Activated T-helper 9 cell treated with anti-CD3 and anti-CD28 coated beads, Interleukin-2, amount 50 U/mL, for 16 hours (primary cell): ENCODE measurements at regions not wholly inside any gene's neighbourhood (a gene's known extent, or its start where the extent isn't known, plus 50 kb on each side); places are given as distances from the start of the nearest gene placed in this dataset.

Experiments used
- DNase-seq: peaks from one replicate; pipeline ENCODE4 v3.0.0-alpha.2; 2020; ENCODE audit warnings: low read depth

DNA sequence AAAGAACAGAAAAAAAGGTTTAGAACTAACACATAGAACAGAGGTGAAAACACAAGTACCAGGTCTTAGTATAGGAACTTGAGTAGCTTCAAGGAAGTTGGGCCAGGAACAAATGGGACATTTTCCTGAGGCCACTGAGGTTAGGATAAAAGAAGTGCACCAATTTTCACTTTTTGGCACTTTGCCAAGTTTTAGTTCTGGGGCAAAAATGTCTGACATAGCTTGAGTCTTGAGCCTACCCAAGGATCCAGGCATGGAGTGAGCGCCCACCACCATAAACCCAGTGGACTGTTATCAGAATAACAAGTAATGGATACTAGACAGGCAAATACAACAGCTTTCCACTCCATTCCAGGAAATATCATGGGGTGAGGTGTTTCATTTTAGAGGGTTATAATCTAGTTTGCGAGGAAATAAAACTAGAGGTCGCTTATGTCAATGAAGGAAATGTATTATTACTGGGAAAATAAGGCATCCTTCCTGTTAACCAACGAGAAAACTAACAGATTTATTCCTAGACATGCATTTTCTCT is 199.7 kb upstream of the HMGA2 start:
- DNase-seq = no peak

DNA sequence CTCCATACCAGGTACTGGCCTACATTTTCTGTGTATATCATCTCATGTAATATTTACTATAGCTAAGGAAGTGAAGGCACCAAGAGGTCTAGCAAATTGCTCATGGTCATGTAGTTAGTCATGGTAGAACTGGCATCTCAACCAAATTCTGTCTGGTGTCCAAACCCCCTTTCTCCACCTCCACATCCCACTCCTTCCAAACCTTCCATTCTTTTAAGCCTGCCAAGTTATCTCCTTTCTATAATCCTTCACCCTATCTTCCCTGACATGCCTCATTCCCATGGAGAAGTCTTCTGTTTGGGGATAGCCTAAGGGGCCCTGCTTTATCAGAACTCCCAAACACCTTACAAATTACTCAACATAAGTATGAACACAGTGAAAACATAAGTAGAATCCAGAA is 196.2 kb upstream of the HMGA2 start:
- no peak for DNase-seq

DNA sequence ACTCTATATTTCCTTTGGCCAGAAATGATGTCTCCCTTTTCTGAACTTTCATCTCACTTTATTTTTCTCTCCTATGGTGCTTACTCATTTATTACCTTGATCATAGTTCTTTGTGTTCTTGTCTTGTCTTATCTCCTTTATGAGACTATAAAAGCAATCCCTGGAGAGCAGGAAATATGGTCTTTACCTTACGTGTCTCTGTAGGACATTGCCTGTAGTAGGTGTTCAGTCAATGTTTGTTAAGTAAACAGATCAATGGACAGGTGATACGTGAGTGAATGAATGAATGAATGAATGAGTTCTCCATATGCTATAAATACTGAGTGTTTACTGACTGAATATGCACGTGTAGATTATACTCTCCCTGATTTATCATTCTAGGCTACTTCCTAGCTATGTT is 193.7 kb upstream of the HMGA2 start:
- DNase-seq = no peak

DNA sequence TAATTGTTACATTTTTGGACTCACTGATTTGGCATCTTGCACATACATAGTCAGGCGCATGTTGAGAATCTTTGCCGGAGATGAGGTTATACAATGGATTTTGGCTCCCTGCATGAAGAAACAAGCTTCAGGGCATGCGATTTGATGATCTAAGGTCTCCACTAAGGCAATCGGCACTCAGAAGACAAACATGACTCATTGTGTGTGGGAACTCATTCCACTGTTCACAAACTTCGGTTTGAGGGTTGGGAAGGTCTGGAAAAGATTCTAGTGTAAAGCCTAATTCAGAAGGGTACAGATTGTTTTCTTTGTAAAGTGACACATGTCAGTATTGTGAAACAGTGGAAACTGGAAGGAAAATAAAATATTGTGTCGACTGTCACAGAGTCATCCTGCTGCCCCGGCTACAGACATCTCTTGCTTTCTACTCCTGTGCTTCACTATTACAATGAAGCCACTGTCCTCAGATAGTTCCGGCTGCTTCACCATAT is 192.6 kb upstream of the HMGA2 start:
- DNase-seq = no peak

DNA sequence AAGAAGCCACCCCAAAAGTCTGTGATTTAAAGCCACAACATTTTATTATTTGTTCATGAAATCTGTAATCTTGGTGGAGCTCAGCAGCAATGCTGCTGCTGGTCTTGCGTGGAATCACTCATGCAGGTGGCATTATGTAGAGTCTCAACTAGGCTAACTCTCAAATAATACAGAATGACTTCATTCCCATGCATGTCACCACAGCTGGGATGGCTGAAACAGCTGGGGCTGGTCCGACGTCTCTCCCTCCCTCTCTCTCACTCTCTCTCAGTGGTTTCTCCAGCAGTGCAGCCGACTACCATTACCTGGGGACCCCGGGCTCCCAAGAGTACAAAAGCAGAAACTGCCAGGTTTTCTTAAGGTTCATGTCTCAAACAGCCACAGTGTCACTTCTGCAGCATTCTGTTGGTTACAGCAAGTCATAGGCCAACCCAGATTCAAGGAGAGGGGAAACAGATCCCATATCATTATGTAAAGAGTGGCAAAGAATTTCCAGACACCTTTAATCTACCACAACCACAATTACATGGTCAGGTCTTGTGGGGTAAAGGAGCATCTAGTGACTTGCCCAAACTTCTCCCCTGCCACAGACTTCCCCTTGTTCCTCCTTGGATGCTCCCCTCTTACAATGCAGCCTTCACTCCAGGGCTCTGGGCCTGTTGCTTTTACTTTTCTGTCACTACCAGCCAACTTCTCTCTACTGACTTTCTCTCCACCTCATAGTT is 192.0 kb upstream of the HMGA2 start:
- DNase-seq = no peak

DNA sequence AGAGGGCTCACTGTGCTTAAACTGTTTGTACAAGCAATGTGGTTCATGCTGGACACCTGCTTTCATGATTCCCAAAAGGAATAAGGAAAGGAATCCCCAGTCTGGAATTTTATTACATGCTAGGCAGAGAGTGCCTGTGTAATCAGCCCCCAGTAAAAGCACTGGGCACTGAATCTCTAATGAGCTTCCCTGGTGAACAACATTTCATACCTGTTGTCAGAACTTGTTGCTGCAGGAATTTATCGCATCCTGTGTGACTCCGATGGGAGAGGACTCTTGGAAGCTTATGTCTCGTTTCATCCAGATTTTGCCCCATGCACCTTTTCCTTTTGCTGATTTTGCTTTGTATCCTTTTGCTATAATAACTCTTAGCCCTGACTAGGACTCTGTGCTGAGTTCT is 190.2 kb upstream of the HMGA2 start:
- DNase-seq = no peak

DNA sequence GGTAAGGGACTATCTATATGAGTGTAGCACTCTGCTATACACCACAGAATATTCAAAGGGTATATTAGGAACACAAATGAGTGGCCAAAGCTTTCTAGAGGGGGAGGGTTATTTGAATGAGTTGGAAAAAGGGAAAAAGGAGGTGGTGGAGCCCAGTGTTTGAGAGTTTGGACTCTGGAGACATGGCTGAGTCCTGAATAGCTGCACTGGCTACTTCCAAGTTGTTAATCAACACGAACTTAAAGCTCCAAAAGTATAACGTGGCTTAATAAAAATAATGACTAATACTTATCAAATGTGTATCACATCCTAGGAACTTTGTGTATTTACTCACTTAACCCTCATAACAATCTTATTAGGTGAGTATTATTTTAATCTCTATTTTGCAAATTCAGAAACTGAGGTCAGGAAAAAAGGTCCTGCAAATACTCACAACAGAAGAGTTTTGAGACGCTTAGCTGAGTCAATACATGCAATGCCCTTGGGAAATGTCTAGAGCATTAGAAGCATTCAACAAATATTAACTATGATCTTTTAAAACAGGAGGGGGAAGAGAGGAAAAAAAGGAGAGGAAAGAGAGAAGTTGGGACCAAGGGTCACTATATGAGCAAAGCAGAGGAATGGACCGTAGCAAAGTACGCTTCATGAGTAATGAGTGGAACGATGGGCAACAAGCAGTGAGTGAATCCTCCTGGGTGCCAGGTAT is 189.5 kb upstream of the HMGA2 start:
- no peak for DNase-seq

DNA sequence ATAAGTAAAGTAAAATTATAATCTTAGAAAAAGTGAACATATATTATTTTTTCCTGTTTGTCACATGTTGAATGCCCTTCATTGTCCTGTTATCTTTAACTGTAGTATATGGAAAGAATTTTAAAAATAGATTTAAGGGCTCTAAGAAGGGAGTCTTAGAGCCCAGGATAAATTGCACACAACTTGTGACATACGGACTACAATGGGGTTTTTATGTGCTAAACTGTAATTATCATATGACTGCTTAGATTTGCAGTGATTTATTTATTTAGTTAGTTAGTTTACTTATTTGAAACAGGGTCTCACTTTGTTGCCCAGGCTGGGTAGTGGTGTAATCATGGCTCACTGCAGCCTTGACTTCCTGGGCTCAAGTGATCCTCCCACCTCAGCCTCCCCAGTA is 187.8 kb upstream of the HMGA2 start:
- DNase-seq = no peak

DNA sequence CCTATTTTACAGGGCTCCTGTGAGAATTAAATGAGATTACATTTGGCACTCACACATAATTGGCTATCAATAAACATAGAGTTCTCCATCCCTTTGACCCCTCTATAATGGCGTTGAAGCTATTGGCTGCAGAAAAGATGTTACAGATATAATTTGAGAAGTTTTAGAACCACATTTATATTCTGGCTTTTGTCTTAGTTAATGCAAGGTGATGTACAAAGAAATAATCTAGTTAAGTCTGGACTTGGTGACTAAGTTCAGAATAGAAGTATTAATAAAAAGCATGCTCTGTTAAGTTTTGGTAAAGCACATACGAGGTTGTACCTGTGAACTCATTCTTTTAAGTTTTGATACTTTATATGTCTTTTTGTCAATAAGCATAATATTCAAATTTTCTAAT is 187.1 kb upstream of the HMGA2 start:
- DNase-seq = no peak

DNA sequence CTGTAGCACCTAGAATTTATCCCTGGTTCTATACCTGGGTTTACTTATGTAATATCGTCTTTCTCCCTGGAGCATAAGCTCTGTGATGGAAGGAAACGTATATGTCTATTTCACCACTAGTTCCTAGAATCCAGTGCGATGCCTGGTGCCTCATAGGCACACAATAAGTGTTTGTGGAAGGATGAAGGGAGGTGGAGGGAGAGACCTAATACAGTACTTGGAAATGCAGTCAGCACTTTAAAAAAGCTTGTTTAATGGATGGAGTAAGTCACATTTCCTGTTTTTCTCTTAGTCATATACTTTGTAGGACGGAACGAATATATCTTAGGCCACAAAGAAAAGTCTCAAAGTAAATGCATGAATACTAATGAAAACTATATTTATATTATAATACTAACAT is 186.5 kb upstream of the HMGA2 start:
- DNase-seq = no peak

DNA sequence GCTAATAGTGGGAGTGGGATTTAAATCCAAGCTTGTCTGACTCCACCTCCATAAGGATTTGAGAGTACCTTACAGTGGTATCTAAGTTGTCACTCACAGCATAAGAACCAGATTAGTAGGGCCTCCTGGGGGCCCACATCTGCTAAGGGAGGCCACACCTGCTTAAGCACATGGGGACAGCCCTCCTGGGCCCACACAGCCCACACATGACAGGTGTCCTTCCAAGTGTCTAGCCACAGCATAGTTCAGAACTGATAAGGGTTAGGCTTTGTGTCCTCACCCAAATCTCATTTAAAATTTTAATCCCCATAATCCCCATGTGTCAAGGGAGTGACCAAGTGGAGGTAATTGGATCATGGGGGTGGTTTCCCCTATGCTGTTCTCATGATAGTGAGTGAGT is 186.0 kb upstream of the HMGA2 start:
- no peak for DNase-seq

DNA sequence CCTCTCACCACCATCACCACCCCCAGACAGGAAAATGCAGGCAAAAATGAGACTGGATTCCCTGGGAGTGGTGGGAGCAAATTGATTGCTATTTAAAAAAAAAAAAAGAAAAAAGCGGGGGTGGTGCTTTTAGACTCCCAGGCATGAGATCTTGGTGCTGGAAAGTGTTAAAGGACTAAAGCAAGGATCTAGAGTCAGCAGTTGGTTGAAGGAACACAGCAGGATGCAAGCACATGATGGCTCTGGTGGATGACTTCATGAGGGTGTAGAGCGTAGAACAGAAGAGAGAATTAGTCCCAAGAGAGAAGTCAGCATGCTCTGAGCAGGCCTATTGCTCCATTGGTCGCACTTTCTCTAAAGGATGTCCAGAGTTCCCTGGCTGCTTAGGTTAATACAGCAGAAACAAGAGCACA is 183.8 kb upstream of the HMGA2 start:
- no peak for DNase-seq

DNA sequence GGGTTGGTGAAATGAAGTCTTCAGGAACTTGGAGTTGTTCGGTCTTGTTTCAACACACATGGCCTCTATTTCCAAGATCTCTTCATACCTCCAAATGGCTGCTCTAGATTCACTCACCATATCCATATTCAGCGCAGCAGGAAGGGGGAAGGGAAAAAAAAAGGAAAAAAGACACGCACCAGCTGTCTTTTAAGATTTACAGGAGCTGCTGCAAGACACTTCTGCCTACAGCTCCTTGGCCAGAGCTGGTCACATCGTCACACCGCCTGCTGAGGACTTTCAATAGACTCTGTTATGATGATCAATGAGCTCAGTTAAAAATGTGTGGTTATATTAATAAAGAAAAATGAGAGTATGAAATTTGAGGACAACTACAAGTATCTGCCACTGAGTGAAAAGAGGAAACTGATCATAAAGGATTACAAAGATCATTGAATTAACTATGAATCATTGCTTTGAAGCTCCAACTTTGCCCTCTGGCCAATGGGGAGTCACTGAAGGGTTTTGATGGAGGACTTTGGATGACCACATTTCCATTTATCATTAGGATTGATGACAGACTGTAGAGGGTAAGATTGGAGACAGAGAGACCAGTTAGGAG is 182.1 kb upstream of the HMGA2 start:
- no peak for DNase-seq

DNA sequence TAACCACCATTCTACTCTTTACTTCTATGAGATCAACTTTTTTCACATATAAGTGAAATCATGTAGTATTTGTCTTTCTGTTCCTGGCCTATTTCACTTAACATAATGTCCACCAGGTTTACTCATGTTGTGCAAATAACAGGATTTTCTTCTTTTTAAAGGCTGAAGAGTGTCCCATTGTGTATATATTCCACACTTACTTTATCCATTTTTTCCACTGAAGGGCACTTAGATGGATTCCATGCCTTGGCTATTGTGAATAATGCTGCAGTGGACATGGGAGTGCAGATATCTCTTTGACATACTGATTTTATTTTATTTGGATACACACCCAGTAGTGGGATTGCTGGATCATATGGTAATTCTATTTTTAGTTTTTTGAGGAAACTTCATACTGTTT is 181.1 kb upstream of the HMGA2 start:
- no peak for DNase-seq

DNA sequence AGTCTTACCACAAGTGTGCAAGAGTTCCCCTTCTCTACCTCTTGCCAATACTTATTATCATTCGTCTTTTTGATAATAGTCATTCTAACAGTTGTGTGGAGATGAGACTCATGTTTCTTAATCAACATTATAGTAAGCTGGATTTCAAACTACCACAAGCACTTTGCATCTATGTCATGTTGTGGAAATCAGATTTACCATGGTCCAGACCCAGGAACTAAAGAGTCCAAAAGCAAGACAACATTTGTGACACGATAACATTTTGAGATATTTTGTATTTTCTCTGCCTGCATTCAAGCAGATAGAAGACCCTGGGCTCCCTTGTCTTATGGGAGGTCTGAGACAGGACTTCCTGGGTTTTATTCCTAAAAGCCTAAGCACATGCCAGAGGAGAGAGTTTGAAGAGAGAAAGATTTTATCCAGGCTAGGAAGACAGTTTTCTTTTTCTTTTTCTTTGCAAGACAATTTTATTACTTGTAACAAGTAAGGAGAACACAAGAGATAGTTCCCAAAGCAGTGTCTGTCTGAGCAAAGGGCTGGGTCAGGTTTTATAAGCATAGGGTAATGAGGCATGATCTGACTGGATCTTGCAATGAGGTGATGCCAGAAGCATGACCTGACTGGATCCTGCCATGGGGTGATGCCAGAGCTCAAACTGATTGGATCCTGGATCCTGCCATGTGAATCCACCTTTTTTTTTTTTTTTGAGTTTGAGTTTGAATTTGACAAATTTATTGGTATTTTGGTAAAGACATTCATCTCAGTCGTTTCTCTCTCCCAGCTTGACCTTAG is 180.5 kb upstream of the HMGA2 start:
- DNase-seq = no peak

DNA sequence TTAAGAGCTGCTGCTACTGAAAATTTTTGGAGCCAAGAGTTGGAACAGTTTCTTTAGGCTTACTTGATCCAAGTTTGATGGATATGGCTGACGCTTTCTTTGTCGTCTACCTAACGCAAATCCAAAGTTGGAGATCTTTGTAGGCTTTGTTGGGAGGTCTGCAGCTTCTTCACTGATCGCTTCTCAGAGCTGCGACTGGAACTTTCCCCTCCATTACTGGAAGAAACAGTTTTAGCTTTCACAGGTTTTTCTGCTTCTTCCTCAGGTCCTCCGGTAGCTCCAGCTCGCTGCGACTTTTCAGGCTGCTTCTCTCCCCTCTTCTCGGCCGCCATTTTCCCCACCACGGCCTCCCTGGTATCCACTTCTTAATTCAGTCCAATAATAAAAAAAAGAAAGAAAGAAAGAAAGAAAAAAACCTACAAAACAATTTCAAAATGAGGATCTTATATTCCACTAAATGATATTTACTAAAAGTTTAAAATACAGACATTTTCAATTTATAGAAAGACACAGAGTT is 178.1 kb upstream of the HMGA2 start:
- DNase-seq = no peak

DNA sequence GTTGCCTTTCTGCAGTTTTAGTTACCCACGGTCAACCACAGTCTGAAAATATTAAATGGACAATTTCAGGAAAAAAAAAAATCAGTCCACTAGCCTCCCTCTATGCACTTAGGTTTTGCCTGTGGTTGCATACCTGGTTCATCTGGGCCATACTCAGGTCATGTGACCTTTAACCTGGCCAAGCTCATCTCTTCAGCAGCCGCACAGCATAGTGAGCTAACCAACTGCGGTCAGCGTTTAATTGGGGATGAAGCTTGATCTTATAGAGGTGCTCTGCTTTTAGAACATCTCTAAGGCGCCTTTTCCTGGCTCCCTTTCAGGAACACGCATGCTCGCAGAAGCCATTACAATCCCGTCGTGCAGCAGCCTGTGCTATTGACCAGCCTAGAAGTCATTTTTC is 177.2 kb upstream of the HMGA2 start:
- DNase-seq = no peak

DNA sequence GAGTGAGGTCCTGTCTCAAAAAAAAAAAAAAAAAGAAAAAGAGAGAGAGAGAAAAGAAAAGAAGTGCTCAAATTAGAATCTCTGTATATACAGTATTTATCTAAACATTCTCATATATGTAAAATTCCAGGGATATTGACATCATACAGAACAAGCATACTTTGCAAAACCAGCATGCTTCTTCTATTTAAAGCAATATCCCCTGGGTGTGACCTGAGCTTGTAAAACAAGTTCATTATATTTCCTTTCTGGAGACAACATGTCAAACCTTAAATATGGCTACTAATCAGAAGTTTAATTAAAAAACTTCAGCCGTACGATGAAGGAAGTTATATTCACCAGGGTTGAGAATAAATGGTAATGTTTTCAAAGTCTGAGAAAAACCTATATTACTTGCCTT is 175.8 kb upstream of the HMGA2 start:
- no peak for DNase-seq

DNA sequence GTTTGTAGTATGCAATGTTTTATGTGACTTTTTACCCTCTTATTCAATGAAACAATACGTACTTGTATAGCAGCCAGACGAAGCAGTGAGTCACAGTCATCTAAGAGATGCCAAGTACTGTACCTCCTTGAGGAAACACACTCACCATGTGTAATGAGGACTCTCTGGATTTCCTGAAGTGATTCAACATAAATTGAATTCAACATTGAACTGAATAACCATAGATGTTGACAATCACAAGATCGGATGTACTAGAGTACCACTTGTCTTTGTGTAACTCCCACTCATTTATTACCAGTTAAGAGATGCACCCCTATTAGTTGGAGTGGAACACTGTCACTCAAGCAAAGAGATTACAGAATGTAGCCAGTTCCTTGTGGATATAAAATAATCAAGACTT is 175.2 kb upstream of the HMGA2 start:
- no peak for DNase-seq

DNA sequence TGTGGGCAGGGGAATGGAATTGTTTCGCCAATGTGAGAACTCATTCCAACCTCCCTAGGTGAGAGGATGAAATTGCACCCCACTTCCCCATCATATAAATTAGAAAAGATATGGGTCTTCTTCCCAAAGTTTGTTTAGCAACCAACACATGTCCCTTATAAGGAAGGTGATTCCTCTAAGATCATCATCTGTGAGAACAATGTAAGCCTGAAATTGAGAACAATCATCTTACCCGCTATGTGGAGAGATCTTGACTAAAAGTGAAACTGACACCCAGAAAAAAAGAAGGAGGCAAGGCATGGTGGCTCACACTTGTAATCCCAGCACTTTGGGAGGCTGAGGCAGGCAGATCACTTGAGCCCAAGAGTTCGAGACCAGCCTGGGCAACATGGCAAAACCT is 173.2 kb upstream of the HMGA2 start:
- DNase-seq = no peak

DNA sequence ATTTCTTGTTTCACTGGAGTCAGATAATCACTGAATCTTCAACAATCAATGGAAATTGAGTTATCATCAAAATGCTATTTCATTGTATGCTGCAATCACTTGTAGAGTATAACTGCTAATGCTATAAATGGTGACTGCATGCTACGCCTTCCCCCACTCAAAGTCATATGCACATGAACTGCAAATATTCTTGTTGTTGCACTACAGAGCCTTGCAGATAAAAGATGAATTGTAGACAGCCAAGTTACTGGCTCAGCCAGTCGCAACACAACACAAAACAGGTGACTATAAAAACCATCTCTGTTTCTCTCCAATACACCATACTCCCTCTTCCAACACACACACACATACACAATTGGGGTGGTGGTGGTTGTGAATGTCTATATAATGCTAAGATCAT is 171.0 kb upstream of the HMGA2 start:
- DNase-seq = no peak

DNA sequence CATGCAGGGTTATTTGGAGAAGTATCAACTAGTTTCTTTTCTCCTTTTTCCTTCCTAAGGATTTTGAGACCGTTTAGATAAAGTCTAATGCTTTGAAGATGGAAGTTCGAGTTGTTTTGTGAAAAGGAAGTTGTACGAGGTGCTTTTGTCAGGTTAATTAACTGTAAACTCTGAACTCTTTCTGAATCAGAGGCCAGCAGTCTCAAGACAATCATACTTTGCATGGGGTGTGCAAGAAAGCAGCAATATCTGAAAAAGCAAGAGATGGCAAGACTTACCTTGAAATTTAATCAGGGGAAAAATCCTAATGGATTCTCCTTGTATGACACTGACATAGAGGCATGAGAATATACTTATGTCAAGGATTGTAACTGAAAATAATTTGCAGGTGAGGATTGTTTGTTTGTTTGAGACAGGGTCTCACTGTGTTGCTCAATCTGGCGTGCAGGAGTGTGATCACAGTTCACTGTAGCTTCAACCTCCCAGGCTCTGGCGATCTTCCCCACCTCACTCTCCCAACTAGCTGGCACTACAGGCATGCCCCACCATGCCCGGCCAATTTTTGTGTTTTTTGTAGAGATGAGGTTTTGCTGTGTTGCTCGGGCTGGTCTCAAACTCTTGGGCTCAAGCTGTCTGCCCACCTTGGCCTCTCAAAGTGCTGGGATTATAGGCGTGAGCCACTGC is 170.2 kb upstream of the HMGA2 start:
- DNase-seq = no peak
